EH (cell line): ENCODE measurements at regions not wholly inside any gene's neighbourhood (a gene's known extent, or its start where the extent isn't known, plus 50 kb on each side); places are given as distances from the start of the nearest gene placed in this dataset.
A peak's percentile ranks its signal among the peaks of the same experiment; 100 is the strongest.
"Not testable (repeated sequence)": the region's sequence is repeated elsewhere in the genome, so short reads cannot be mapped to it uniquely, and the experiment has no call there.

Experiments
- DNase-seq: peaks from one replicate; pipeline ENCODE4 v3.0.0-alpha.2; 2015; ENCODE audit warnings: low read depth

GRCh38 chr3:177711637-177712036 lies 514.4 kb upstream of the TBL1XR1 start:
- no peak for DNase-seq

DNA sequence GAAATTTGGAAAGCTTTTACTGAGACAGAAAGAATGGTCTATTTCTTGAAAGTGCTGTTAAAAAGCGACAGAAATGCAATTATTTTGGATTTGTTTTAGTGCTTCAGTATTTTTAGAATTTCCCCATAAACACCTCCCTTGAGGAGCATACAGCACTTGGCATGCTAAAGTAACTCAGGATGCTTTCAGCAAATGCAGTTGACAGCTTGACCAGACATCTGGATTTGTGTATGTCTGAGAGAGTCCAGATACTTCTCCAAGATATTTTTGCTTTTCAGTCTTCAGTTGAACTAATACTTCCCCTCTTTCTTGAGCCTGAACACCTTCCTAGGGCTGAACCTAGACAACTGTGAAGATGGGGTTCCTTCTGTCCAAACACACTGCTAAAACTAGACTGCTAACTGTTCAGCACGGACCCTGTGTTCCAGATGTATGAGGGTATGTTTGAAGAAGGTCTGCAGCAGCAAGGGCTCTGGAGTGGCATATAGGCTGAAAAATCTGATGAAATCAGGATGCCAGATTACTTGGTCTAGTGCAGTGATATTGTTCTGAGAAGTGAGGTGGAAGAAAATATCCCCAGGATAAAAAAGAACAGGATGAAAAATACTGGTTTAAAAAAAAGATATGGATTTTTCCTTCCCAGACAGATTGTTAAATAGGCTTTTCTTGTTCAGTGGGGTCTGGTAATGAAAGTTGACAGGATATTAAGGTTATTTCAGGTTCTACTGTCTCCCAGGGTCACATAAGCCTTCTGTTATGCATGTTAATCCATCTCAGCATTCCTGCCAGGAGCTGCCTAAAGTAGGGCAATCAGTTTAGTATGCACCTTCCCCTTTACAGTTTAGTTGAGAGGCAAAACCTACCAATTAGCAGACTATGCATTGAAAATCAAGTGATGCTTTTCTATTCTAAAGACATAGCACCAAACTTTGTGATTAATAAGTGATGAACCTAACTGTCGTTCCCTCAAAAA lies 516.9 kb upstream of the TBL1XR1 start:
- DNase-seq, result no peak

GRCh38 chr3:177714945-177715344 lies 517.7 kb upstream of the TBL1XR1 start:
- DNase-seq, result no peak

DNA sequence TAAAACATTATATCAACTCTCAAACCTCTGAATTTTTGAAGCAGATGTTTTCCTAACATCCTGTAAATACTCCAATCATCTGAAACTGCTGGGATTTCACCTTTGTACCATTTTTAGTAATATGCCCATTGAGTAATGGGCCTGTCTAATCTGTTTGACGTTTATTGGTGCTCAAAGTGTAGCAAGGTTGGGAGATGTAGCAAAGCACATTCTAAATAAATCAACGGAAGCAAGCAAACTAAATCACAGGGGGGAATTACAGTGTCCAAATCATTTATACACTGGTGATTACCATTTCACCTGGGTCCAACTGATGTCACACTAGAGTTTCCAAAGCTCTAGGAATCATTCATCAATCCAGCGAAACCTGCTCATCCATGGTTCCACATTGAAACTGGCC lies 518.7 kb upstream of the TBL1XR1 start:
- no peak for DNase-seq

DNA sequence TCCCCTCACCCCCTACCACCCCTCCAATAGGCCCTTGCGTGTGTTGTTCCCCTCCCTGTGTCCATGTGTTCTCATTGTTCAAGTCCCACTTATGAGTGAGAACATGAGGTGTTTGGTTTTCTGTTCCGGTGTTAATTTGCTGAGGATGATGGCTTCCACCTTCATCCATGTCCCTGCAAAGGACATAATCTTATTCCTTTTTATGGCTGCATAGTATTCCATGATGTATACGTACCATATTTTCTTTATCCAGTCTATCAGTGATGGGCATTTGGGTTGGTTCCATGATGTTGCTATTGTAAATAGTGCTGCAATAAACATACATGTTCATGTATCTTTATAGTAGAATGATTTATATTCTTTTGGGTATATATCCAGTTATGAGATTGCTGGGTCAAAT lies 523.6 kb upstream of the TBL1XR1 start:
- DNase-seq, result not testable (repeated sequence)

GRCh38 chr3:177721864-177722785 lies 524.8 kb upstream of the TBL1XR1 start:
- peak; percentile 25 for DNase-seq

GRCh38 chr3:177724020-177724638 lies 526.8 kb upstream of the TBL1XR1 start:
- DNase-seq, result peak; percentile 14

GRCh38 chr3:177725165-177725564 lies 527.9 kb upstream of the TBL1XR1 start:
- DNase-seq, result no peak

GRCh38 chr3:177726807-177727206 lies 529.5 kb upstream of the TBL1XR1 start:
- DNase-seq, result no peak

- DNase-seq, result no peak
Measured at GRCh38 chr3:177729956-177730681, 532.8 kb upstream of the TBL1XR1 start.

GRCh38 chr3:177730814-177731213 lies 533.5 kb upstream of the TBL1XR1 start:
- DNase-seq, result no peak

GRCh38 chr3:177731644-177732268 lies 534.5 kb upstream of the TBL1XR1 start:
- DNase-seq, result peak; percentile 85

DNA sequence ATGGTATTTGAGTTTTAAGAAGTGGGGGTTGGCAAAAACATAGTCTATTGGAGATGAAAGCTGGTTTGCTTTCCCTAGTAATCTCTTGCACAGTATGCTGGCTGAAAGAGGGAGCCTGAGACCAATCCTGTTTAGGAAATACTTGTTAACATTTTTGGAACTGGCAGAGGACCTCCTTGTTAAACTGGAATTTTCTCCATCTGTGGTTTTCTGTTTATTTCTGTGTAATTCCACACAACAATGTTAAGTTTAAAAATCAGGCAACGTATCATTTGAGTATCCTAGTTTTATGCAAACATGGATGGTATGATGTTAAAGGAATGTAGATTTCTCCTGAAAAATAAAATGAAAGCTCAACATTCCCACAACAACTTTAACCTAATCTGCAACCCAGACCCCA lies 536.0 kb upstream of the TBL1XR1 start:
- peak; percentile 63 for DNase-seq

DNA sequence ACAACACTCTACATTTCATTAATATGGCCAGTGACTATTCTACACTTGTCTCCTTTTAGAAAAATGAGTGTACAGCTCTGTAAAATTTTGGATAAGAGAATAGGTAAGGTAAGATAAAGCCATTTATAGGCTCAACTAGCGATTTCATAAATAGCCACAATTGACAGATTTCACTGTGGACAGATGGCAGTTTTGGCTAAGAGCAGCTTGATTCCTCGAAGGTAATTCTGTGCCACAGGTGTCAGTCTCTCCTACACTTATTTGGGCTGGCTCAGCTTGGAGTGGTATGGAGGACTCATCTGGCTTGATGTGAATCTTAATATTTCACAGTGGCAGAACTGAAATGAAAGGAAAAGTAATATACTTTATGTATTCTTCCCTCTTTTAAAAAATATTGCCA lies 536.7 kb upstream of the TBL1XR1 start:
- no peak for DNase-seq

- DNase-seq, result peak; percentile 70
Measured at GRCh38 chr3:177735431-177735830, 538.1 kb upstream of the TBL1XR1 start.

DNA sequence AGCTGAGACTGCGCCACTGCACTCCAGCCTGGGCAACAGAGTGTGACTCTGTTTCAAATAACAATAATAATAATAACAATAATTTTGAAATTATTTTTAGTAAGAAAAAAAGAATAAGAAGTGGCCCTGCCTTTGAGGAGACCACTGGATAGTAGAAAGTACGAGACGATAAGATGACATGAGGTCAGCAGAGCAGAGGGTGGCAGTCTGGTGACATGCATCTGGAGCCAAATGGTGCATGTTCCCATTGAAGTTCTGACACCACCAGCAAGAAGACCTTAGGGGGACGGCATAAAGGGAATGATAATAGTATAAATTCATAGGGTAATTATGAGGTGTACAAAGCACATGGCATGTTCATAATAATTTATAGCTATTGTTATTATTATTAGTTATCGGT lies 542.2 kb upstream of the TBL1XR1 start:
- DNase-seq, result no peak

- DNase-seq, result no peak
Measured at GRCh38 chr3:177740254-177740653, 543.0 kb upstream of the TBL1XR1 start.

DNA sequence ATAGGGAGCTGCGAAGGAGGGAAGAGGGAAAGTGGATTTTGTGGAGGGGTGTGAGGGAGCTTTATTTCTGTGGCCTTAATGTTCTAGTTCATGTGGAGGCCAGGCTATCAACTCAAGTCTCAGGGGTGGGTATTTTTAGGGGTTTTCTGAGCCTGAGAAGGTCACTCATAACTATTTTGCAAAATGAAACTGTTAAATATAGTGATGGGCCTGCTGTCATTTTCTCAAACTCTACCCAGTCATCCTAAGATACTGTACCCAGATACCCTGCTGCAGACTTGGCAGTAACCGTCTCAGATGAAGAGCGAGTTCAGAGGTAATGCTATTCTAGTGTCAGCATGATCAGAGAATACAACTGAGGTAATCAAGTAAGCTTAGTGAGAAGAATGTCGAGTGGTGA lies 545.0 kb upstream of the TBL1XR1 start:
- no peak for DNase-seq

DNA sequence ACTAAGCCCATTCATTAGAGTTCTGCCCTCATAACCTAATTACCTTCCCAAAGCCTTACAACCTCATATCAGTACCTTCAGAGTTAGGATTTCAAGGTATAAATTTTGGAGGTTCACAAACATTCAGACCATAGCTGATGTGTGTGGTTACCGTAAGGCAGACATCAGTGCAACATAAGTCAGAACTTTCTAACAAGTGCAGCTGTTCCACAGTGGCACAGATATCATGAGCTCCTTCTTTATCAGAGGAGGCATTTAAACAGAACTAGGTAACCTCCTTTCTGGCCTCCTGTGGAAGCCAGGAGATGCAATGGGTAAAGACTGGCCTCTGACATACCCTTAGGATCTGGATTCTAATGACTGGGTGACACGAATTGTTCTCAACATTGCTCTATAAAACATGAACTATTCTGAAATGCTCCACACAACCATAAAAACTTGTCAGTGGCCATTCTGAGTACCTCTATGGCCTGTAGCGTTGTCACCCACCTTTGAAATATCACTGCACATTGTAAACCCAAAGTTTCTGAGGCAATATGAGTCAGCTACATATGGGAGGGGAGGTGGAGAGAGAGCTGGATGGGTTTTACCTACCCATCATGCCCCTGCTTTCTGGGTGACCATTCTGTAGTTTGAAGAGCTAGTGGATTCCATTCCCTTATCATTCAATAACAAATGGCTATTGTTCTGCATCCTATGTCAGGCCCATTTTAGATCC lies 546.0 kb upstream of the TBL1XR1 start:
- DNase-seq, result no peak

DNA sequence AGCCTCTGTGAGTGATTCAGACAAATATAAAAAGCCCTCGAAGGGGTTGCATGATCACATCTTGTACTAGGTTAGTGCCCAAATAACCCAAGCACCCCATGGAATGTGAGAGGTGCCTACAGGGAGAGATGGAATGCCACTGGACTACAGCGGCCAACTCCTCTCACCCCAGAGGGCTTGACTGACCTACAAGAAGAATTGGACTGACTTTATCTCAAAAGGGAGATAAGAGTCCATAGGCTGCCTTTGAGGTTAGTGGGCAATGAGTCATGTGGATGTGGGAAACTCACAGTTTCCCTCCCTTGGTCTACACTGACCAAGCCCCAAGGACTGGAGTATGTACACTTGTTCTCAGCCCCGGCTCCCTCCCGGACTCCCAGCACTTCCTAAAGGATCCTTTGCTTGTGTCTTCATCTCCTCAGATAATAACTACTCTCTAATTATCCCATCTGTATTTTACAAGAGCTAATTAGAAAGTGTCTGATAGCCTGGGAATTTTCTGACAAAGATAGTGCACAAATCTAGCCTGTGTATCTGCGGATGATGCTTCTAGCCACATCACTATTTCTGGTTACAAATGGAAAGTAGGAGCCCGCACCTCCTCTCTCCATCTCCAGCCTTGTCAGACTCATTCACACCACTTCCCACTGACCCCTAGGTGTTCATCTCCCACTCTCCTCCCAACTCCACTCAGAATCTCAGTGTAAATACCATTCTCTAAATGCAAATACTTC lies 547.8 kb upstream of the TBL1XR1 start:
- peak; percentile 76 for DNase-seq
